Astrocyte of the cerebellum (primary cell): ENCODE measurements at regions not wholly inside any gene's neighbourhood (a gene's known extent, or its start where the extent isn't known, plus 50 kb on each side); places are given as distances from the start of the nearest gene placed in this dataset.

Source experiments
- DNase-seq: peaks from one replicate; pipeline ENCODE4 v3.0.0-alpha.2; 2011; ENCODE audit warnings: low read depth
- H3K4me3 ChIP-seq: 2 replicates; pipeline ENCODE4 v1.5.1; 2011; ENCODE audit warnings: mild to moderate bottlenecking, low read depth, low read length, moderate library complexity
- CTCF ChIP-seq: IDR thresholded peaks from 2 replicates; pipeline ENCODE4 v1.5.1; 2012; ENCODE audit warnings: low read length, low read depth, moderate library complexity, mild to moderate bottlenecking; ENCODE audit errors: missing control alignments
- in situ Hi-C: cut with HindIII; loops from 2 replicates; pipeline ENCODE4 v1.10.0; 2017; ENCODE audit warnings: low sequenced_read_pairs

DNA sequence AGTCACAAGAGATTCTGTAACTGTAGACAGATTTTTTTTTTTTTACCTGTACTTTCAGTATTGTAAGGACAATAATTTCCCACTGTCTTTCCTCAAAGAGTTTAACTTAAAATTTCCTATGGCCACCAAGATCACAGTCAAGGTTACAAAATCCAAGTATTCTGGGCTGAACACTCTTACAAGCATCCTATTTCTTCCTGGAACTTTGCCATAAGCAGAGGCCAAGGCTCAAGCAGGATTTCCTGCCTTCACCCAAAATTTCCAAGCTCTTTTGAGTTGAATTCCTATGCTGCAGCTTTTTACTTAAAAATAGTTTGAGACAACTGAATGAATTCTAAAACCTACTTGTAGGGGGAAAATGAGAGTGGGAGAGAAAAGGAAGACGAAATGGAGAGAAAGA lies 299.4 kb downstream of the ZNF516 start:
- no peak for TF ChIP-seq CTCF
- in situ Hi-C loops, result no loop called here
- H3K4me3 ChIP-seq, result no peak overlapping the region
- DNase-seq, result no peak

DNA sequence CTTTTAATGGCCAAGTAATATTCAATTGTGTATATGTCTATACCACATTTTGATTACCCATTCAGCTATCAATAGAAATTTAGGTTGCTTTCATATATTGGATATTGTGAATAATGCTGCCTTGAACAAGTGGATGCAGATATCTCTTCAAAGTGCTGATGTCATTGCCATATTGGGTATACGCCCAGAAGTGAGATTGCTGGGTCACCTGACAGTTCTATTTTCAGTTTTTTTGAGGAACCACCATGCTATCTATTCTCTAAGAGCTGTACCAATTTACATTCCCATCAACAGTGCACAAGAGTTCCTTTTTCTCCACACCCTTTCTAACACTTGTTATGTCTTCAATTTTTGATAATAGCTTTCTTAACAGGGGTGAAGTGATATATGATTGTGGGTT lies 306.9 kb downstream of the ZNF516 start:
- no peak for TF ChIP-seq CTCF
- no peak for DNase-seq
- in situ Hi-C loops, result no loop called here

GRCh38 chr18:76179257-76179656 lies 315.8 kb downstream of the ZNF516 start:
- in situ Hi-C loops, result no loop called here
- DNase-seq, result no peak
- H3K4me3 ChIP-seq, result no peak overlapping the region
- TF ChIP-seq CTCF, result no peak

More for the DNA sequence above, 306.9 kb downstream of the ZNF516 start:
- H3K4me3 ChIP-seq, result no peak overlapping the region

DNA sequence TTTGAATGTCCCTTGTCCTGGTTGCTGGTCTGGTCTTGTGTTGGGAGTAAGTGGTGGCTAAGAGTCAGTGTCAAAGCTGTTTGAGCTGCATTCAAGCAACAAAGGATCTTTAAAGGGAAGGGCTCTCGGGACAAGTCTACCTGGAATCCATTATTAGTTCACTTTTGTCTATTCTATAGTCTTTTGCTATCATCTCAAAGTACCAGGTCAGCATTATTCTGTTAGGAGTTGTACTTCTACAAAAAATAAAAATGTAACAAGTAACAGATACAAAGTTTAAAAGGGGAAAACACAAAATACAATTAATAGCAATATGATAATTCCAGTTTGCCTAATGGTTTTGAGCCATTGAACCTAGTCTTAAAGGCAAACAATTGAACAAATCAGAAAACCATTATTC lies 317.9 kb downstream of the ZNF516 start:
- no peak for TF ChIP-seq CTCF
- no peak overlapping the region for H3K4me3 ChIP-seq
- no peak for DNase-seq
- in situ Hi-C loops, result no loop called here

DNA sequence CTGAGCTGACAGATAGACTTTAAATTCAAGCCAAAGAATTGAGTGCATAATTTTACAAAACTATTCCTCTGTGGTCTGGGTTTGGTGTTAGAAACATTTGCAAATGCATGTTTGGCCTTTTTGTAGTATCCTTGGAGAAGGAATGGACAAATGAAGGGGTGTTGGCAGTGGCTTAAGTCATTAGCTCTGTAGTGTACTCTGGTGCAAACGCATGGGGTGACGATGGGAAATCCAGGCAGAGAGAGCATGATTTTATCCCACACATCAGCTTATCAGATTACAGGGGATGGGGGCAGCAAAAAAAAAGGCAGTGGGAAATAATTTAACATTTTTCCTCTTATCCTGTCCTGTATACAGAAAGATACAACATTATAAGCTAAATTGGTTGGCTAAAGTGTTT lies 320.6 kb downstream of the ZNF516 start:
- in situ Hi-C loops, result no loop called here
- no peak for DNase-seq
- no peak for TF ChIP-seq CTCF
- H3K4me3 ChIP-seq, result no peak overlapping the region

- H3K4me3 ChIP-seq, result no peak overlapping the region
- no peak for DNase-seq
- in situ Hi-C loops, result no loop called here
- no peak for TF ChIP-seq CTCF
Observed at GRCh38 chr18:76169733-76170132, 325.3 kb downstream of the ZNF516 start.

DNA sequence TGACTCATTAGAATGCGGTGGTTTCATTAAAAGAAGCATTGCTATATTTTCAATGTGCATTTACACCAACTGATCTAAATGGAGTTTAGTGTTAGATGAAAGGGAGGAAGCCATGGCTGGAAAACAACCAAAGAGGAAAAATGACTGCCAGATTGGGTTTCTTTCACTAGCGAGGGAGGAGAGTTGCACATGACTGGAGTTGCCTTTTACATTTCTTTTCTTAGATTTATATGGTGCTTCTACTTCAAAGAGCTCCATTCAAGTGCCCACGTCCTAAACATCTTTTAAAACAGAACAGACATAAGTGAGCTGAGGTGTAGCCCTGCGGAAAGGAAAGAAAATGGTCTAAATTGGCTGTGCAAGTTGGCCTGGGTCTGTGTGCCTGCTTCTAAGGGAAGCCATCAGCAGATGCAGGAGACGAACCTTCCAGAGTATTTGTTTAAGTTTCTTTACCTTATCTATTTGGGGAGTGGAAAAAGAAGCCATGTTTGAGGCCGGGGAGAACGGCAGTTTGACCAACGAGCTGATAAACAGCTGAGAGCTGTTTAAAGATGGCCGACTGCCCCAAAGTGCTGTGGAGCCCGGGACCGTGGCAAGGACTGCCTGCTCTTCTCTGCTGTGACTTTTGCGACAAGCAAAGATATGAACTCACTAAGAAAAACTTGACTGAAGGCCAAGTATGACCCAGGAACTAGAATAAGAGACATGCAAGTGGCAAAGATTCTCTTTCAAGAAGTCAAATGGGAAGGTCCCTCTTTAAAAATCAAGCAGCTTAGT lies 327.0 kb downstream of the ZNF516 start:
- TF ChIP-seq CTCF, result no peak
- DNase-seq, result no peak
- in situ Hi-C loops, result no loop called here
- H3K4me3 ChIP-seq, result no peak overlapping the region
